CD4-positive, alpha-beta T cell treated with Interleukin-1 beta for 1 hour (primary cell): ENCODE measurements at regions not wholly inside any gene's neighbourhood (a gene's known extent, or its start where the extent isn't known, plus 50 kb on each side); places are given as distances from the start of the nearest gene placed in this dataset.

Experiments
- DNase-seq, 2 donors: peaks; one replicate each; pipeline ENCODE4 v3.0.0-alpha.2; 2020 to 2022

DNA sequence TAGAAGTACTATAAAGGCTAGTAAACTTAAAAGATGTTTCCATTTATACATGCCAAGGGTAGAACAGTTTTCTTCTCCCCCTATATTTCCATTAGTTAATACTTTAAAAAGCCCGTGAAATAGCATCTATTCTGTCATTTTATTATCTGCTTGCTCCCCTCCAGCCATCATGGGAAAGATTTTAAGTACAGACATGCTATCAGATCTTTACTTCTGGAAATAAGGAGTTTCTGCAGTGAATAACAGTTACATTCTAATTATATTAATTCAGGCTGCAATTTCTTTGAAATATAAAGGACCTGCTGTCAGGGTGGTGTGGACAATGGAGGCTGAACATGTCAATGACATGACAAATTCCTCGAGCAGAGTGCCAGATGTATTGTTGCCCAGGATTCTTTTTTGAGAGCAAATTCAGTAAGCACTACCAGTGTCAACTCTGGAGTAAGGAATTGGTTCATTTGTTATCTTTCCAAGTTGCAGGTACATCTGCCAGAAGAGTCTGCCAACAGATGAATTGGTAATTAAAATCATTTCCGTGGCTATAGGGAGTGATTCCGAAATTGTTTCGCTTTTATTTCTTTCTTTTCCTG lies 151.3 kb downstream of the BTG1 start:
- DNase-seq = no peak

DNA sequence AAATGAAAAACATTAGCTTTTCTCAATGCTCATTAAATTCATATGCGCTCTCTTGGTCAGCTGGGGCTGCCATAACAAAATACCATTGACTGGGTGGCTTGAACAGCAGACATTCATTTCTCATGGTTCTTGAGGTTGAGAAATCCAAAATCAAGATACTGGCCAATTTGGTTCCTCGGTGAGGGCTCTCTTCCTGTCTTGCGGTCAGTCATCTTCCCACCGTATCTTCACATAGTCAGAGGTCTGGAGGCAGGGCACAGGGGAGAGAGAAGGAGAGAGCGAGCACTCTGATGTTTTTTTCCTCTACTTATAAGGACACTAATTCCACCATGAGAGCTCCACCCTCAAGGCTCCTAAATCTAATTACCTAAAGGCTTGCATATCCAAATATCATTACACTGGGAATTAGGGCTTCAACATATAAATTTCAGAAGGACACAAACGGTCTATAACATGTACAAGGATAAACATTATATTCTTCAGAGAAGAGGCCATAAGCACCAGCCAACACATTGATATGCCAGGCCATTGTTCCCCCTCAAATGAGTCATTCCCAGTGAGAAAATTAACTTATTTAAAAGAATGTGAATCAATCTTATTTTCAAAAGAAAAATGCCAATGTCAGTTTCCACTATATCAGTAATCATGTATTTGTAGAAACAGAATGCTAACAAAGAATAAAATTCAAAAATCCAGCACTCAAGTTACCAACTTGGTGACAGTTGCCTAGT lies 152.2 kb downstream of the BTG1 start:
- DNase-seq = no peak

DNA sequence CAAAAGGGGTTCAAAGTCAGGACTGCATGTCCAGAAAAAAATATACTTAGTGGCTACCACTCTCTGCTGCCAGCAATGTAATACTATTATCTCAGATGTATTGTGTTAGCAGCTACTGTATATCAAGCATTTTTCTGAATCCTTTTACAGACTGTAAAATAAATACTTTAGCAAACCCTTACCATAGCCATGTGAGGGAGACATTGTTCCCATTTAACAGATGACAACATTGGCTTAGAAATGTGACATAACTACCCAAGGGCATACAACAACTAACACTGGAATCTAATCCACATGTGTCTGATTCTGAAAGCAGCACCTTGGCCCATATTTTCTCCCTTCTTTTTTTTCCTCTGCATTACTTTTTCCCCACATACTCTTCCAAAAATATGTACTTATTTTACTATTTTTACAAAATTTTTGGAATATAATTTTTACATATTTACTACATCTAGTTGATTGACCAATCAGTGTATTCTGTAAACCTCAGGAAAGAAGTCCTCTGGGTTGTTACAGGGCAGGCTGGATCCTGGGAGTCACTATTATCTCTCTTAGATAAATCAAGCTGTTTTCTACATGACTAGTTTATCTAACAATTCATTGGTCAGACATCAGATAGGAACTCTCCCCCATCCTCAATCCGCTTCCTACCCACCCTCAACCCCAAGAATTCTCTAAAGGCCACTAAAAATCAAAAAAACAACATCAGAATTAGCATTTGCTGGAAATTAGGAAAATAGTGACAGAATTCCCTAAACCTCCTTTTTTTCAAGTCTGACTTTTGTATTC lies 154.1 kb downstream of the BTG1 start:
- DNase-seq = peak in 1 of 2 donors; percentile 70

DNA sequence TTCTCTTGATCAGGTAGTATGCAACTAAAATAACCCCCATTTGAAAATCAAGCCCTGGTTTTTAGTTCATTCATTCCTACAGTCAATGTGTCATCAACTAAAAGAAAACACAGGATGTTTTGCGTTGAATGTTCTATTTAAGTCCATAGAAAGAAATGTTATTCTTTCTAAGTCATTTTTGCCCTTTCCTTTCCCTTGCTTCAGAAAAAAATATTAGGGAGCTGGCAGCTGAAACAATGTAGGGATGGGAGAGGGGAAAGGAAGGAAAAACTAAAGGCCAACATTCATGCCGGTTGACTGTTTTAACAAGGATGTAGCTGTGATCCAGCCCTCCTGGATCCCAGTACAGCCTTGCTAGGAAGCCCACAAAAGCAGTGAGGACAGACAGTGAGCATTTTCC lies 155.1 kb downstream of the BTG1 start:
- no peak for DNase-seq

DNA sequence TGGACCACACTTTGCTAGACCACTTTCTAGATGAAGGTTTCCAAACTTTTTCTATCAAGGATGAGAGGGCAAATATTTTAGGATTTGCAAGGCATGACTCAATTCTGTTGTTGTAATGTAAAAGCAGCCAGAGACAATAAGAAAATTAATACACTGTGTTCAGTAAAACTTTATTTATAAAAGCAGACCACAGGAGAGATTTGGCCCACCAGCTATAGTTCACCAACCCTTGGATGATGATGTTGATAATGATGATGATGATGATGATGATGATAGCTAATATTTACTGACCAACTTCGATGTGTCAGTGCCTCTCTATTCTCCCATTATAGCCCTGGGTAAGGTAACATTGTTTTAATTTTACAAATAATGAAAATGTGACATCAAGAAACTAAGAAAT lies 156.5 kb downstream of the BTG1 start:
- DNase-seq = no peak

DNA sequence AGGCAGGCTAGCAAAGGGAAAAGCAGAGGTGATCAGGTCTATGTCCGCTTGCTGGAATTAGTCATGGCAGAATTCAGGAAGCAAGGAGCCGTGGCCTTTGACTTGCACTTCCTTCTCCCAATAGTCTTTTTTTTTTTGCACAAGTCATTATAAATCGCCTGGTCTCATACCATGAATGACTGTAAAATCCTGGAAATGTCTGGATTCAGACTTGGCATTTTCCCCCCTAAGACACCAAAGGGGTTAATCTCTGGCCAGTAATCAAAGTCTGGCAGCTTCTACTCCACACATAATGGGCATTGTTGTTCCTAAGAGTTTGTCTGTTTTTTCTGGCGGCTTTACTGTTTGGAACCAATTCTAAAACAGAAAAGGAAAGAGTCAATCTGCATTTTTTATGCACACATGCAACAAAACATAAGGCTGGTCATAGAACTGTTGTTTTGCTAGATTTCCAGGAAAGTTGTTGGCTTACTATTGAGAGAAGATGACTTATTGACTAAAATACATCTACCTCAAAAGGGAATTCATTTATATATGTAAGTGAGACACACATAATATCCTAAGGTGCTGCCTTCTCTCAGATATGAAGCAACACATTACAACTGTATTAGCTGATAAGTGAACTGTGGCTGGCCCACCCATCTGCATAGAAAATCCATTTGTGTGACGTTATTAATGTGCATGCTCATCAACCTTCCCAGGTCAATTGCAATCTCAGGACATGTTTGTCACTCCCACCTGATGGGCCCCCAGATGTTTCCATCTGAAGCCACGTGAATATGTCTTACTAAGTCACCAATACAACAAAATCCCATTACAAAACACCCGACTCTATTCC lies 157.3 kb downstream of the BTG1 start:
- DNase-seq = no peak

DNA sequence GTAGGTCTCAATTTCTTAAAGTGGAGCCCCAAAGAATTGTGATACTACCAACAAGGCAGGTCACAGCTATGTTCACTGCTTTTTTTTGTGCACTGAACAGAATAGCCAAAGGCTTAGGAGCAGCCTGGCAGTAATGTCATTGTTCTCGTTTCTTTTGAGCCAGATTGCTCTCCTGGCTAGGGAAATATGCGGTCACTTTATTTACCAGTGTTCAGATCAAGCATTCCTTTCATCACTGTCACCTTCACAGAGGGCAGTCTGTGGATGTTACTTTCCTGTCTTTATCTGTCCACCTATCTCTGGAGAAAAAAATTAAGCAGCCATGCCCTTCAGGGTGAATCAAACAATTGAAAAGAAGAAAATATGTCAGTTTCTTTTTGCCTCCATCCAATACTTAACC lies 159.6 kb downstream of the BTG1 start:
- DNase-seq = no peak

DNA sequence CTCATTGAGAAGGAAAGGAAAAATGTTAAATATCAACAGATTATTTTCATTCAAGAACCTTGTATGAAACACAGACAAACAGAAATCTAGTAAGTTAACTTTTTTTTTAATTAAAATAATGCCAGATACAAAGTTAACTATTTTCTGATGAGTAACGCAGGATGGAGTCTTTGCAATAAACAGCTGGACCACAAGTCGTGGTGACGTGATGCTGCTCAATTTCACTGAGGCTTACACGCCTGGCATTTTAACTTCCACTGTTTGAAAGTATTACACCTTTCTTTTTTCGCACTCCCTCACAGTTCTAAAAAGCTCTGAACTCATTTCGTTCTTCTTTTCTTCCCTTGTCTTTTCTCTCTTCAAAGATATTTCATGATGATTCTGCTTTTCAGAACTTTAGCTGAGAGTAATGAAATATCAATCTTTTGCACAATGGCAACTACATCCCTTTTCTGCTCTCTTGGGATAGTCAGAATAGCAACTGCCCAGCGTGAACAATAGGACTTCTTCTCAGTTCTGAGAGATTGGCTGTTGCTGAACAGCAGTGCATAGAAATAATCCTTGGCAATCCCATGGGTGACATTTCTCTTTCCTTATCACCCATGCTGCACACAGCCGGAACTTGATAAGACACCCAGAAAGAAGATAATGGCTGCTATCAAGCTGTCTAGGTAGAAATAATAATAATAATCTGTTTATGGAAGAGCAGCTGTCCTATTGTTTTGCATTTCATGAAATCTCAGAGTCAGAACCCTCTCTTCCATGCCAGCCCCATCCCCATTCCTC lies 160.5 kb downstream of the BTG1 start:
- DNase-seq = no peak

DNA sequence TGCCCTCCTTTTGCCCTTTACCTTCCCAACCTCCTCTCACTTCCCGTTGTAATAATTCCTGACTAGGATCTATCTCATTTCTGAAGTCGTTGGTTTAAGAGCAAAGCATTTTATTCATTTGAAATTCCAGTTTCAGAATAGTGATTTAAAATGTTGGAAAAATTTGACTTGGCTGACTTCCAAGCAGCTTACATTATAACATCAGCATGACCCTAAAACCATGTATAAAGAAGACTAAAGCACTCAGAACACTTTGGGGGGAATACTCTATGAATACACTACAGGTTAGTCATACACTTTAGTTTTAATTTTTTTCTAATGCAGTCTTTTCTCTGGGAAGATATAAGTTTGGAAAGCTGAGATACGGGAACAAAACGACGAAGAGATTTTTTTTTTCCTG lies 161.1 kb downstream of the BTG1 start:
- no peak for DNase-seq

DNA sequence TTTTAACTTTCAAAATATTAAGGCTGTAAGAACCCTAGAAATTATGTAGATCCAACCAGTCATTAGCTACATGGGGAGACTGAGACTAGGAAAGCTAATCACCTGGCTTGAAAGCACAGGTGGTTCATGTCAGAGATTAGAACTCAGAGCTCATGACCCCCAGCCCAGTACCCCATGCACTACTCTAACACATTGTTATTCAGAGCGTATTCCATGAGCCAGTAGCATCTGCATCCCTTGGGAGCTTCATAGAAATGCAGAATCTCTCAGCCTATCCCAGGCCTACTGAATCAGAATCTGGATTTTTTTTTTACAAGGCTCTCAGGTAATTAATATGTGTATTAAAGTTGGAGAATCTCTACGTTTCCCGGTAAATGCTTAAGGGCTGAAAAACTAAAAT lies 161.7 kb downstream of the BTG1 start:
- no peak for DNase-seq

DNA sequence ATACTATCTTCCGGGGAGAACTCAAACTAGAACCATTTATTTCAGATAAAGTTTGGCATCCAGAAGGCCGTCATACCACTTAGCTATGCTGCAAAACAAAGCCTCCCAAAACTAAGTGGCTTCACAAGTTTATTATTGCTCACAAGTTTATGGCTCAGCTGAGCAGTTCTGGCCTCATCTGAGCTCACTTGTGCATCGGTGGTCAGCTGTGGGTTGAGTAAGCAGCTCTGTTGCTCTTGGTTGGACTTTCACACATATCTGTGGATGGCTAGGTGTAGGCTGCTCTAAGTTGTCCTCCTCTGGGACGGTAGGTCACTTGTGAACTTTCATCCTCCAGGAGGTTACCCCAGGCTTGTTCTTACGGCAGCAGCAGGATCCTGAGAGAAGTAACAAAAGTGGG lies 162.7 kb downstream of the BTG1 start:
- no peak for DNase-seq

DNA sequence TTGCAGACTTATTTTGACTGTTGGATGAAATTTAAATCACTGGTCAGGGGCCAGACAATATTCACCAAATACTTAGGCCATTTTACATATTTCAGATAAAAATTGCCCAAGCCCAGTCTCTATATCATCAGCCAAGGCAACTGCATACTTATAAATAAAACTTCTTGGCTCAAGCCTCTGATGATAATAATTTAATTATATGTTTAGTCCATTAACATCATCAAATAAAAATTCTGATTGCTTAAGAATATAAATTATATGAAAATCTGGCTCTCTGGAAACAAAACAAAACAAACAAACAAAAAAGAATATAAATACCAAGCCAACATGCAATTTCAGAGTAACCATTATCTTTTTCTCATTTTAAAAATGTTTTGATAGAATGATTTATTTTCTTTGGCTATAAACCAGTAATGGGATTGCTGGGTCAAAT lies 165.2 kb downstream of the BTG1 start:
- DNase-seq = no peak

DNA sequence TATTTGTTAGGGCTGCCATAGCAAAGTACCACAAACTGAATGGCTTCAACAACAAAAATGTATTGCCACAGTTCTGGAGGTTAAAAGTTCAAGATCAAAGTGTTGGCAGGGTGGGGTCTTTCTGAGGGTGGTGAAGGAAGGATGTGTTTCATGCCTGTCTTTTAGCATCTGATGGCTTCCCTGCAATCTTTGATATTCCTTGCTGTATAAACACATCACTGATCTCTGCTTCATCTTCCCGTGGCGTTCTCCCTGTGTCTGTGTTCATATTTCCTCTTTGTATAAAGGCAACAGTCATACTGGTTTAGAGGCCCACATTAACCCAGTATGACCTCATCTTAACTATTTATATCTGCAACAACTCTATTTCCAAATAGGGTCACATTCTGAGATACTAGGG lies 167.5 kb downstream of the BTG1 start:
- peak; percentile 61 to 72 for DNase-seq

DNA sequence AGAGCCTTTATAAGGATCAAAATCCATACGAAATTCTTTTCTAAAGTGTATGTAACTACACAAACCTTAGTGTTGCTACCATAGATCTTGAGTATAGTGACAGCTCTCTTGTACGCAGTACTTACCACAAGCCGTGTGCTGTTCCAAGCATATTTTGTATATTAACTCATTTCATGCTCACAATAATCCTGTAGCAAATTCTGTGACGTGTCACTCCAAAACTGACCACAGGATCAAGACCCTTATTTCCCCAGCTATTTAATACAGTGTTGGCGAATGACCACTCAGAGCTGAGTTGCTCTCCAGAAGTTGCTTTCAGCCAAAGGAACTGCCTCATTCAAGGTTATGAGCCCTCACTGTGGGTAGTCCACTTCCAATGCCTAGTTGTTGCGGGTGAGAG lies 169.8 kb downstream of the BTG1 start:
- no peak for DNase-seq

DNA sequence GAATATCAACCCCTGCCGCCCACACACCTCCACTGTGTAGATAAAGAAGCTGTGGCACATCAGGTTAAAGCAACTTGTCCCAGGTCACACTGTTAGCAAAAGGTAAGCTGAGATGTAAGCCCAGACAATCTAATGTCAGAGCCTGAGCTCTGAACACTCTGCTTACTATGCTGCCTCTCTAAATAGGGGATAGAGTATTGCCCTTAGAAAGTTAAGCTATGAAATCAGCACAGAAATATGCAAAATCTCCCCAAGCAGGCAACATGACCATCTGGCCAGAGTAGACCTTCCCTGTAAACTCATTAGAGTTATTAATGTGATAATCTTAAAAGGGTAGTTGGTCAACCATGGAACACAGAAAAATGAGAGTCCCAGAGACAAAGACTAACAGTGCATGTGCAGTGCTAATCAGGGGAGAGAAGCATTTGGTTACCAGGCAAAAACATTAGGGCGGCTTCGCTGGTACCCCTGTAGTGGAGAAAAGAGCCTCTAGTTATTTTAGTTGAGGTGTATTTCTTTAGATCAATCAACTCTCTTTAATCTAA lies 171.0 kb downstream of the BTG1 start:
- no peak for DNase-seq

DNA sequence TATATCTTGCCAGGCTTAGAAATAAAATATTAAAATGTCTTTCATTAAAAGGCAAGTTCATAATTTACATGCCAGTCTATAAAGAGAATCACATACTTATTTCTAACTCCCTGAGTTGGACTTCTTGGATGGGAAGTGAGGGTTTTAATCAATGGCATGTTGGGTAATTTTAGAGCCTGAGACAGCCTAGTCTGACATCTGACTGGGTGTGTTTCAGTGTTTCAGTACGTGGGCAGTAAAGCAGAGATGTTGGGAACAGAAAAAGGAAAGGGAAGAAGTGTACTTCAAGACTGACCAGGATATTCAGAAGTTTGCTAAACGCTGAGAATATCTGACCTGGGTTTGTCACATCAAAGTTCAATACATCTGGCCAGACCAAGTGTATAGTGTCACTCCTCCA lies 171.8 kb downstream of the BTG1 start:
- no peak for DNase-seq

DNA sequence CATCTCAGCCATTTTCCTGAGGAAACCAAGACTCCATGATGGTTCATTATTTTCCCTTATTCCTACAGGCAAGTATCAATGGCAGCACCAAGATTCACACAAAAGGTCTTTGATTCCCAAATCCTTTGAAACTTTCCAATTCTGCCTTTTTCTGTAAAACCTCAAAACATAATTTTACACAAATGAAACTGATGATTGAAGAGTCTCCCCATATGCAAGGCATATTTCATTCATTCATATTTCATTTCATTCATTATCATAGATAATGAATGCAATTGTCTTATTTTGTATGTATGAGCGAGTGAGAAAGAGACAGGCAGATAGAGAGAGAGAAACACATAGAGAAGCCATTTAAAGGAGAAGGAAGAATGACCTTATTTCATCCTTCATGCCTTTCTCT lies 172.8 kb downstream of the BTG1 start:
- DNase-seq = no peak

DNA sequence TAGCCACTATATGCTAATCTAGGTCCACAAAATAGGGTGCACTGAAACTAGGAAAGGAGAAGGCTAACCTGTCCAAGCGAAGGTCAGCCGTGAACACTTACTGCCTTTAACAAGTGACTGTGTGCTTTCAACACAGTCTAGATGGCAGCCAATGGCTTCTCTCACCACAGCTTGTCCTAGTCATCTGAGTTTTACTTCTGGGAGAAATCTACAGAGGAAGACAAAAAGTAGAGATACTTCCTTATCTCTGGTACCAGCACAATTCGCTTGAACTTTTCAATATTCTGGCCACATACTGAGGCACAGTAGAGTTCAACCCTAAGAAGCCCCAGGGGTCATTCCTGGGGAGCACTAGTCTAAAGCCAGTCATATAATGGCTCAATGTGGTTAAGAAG lies 176.9 kb downstream of the BTG1 start:
- no peak for DNase-seq

DNA sequence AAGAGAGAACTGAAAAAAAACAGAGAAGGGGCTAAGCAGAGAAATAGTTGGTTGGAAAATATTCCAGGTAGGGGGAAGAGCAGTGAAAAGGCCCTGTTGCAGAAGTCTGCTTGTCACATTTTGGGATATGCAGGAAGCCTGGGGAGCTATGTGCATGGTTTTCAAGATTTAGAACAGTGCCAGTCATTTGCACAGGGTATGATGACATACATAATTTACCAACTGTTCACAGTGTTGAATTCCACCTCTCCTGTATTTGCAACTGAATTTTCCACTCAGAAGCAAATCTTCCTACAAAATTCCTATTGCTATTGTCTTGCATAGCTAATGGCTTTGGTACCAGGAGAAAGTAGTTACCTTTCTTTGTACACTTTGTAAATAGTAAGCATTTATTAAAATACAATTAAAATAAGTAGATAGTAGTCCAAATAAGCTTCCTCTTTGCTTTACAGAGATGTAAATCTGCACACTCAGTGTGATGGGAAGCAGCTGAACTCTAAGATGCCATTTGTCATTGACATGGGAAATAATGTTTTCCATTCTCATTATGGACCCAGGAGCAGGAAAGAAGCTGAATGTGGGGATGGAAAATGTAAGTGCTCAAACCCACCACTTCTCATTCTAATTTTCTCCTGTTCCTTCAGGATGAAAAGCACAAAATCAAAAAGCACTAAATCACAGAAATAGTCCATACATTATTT lies 177.4 kb downstream of the BTG1 start:
- no peak for DNase-seq

DNA sequence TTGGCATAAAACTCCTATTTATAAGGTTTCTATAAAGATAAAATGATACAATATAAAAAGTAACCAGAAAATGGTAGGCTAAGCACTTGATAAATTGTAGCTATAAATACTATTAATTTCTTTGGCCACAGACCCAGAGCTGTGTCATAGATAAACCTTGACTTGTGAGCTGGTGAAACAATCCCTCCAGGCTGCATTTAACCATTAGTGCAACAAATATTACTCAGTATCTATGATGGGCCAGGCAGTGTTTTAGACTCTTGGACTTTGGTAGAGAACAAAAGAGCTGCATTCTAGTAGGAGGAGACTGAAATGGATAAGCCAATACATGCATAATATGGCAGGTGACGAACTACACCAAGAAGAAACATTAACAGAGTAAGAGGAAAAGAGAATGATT lies 178.1 kb downstream of the BTG1 start:
- no peak for DNase-seq

DNA sequence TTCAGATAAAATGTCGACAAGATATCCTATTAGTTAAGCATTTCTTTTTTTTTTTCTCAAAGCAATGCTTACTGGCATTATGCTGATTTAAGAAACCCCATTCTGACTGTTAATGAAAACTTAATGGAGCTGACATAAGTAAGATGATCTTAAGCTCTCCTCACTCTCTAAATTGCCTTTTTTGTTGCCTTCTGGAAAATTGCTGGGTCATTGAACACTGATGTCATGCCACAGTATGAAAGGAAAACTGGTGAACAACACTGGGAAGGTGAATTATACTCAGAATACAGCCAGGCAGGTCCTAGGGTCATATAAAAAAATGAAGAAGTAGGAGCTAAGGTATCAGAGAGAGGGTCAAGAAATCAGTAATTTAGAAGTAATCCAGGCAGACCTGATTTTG lies 179.9 kb downstream of the BTG1 start:
- DNase-seq = no peak

DNA sequence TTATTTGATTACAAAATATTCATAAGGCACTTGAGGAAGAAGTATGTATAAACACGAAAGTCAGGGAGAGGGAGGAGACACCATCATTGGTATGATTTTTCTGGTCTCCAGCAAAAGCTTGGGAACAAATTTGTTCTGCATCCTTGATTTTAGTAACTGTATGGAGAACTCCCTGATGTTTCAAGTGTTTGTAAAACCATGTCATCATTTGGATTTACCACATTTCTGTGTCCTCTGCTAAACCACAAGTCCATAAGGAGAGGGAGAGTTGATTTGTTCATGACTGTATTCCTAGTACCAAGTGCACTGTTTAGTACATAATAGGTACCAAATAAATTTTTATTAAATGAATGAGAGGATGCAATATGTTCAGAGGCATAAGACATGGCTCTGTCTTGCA lies 181.1 kb downstream of the BTG1 start:
- DNase-seq = no peak
